K562 (cell line): ENCODE measurements at regions not wholly inside any gene's neighbourhood (a gene's known extent, or its start where the extent isn't known, plus 50 kb on each side); places are given as distances from the start of the nearest gene placed in this dataset.

Experiments
- ATAC-seq: fragments of 200-7000 bp; cut with Tn5 transposase; 3 replicates; pipeline ENCODE4 v1.9.1; 2020; ENCODE audit warnings: moderate library complexity
- BruUV-seq: library from RNA; stranded (reverse); fragments of 400-500 nt; replicated peaks from 2 replicates; lab custom pipeline; 2021; lab: Mats Ljungman, UMichigan
- CTCF ChIA-PET: fragments of 300-600 bp; formaldehyde crosslinking; extraction: SDS; loops from one replicate; lab custom pipeline; 2021; ENCODE audit warnings: low intra/inter-chr PET ratio; lab: Yijun Ruan, JAX
- POLR2A ChIA-PET: fragments of 300-600, 350-650 bp; sonication (Branson Sonifier 250); formaldehyde crosslinking; extraction: SDS; loops from one replicate; lab custom pipeline; 2021; ENCODE audit warnings: antibody characterized with exemption, inconsistent platforms; lab: Yijun Ruan, JAX
- DNase-seq, 4 experiments: peaks; one replicate each; pipeline versions ENCODE4 v3.0.0 to v3.0.0-alpha.2; 2011 to 2018; ENCODE audit warnings: low spot score in 3 of 4, mixed read lengths in 3 of 4; ENCODE audit errors: extremely low read depth in 1 of 4
- FAIRE-seq: peaks from 2 replicates; lab custom pipeline; 2011; peaks lifted over from hg19 to GRCh38; lab: Jason Lieb, UNC
- H2AFZ ChIP-seq: 2 replicates; pipeline ENCODE4 v1.6.0; 2011; ENCODE audit warnings: low read depth, low read length, control low read depth, inconsistent platforms
- H3K27ac ChIP-seq: fragments of 200-600 bp; 3 replicates; pipeline ENCODE4 v1.8.0; 2011; ENCODE audit warnings: low read depth, mild to moderate bottlenecking, control low read depth, inconsistent platforms, low read length, moderate library complexity, mixed read lengths; ENCODE audit errors: extremely low read depth
- H3K27me3 ChIP-seq, 2 experiments: fragments of 300-600 bp in 1 of 2; 2 replicates in 1 of 2; 3 replicates in 1 of 2; pipeline versions ENCODE4 v1.6.0 to v1.8.0; 2011; ENCODE audit warnings: inconsistent platforms in 2 of 2, low read length in 2 of 2, mild to moderate bottlenecking in 1 of 2, mixed read lengths in 1 of 2, moderate library complexity in 1 of 2; ENCODE audit not compliant: control insufficient read depth in 2 of 2, insufficient read depth in 2 of 2
- H3K36me3 ChIP-seq: fragments of 300-600 bp; 3 replicates; pipeline ENCODE4 v1.8.0; 2011; ENCODE audit warnings: mild to moderate bottlenecking, low read length, inconsistent platforms; ENCODE audit not compliant: control insufficient read depth, insufficient read depth
- H3K4me1 ChIP-seq, 2 experiments: fragments of 200-600 bp in 1 of 2; replicated peaks in 1 of 2; 2 replicates in 1 of 2; 3 replicates in 1 of 2; pipeline versions ENCODE4 v1.5.1 to v1.8.0; 2011; ENCODE audit warnings: inconsistent platforms in 2 of 2, low read length in 2 of 2, mild to moderate bottlenecking in 1 of 2, mixed read lengths in 1 of 2, moderate library complexity in 1 of 2; ENCODE audit not compliant: control insufficient read depth in 2 of 2, insufficient read depth in 2 of 2
- H3K4me2 ChIP-seq: 2 replicates; pipeline ENCODE4 v1.6.1; 2011; ENCODE audit warnings: low read length, control low read depth, inconsistent platforms, mixed read lengths; ENCODE audit not compliant: insufficient read depth
- H3K4me3 ChIP-seq: fragments of 200-600 bp; sonication (generic), shearing (Covaris generic); 2 replicates; pipeline ENCODE4 v1.5.1; 2016; ENCODE audit warnings: control low read depth, inconsistent platforms
- H3K79me2 ChIP-seq: fragments of 200-600 bp; 3 replicates; pipeline ENCODE4 v1.8.0; 2011; ENCODE audit warnings: low read length, inconsistent platforms; ENCODE audit not compliant: control insufficient read depth, insufficient read depth
- H3K9ac ChIP-seq, 2 experiments: 2 replicates each; pipeline versions ENCODE4 v1.6.0 to v1.6.1; 2011; ENCODE audit warnings: low read depth in 2 of 2, low read length in 2 of 2, control low read depth in 1 of 2, inconsistent platforms in 1 of 2, mild to moderate bottlenecking in 1 of 2, mixed read lengths in 1 of 2; ENCODE audit not compliant: insufficient read depth in 1 of 2
- H3K9me1 ChIP-seq: one replicate; pipeline ENCODE4 v1.6.0; 2011; ENCODE audit warnings: inconsistent platforms, mild to moderate bottlenecking, low read length, moderate library complexity; ENCODE audit not compliant: control insufficient read depth, insufficient read depth
- H3K9me3 ChIP-seq: replicated peaks from 2 replicates; pipeline ENCODE4 v1.5.1; 2011; ENCODE audit warnings: low read depth, low read length, inconsistent platforms; ENCODE audit not compliant: control insufficient read depth, insufficient read depth
- H4K20me1 ChIP-seq: replicated peaks from 2 replicates; pipeline ENCODE4 v1.6.1; 2011; ENCODE audit warnings: low read length, inconsistent platforms, mixed read lengths; ENCODE audit not compliant: control insufficient read depth, insufficient read depth
- CTBP1 ChIP-seq: fragments of 450-650 bp; IDR thresholded peaks from 2 replicates; pipeline ENCODE4 v1.6.1; 2016; ENCODE audit warnings: borderline replicate concordance
- EGR1 ChIP-seq: fragments of 450-650 bp; conservative IDR thresholded peaks from 2 replicates; pipeline ENCODE4 v1.6.1; 2017; ENCODE audit warnings: mild to moderate bottlenecking
- ELK3 ChIP-seq: fragments of 450-650 bp; formaldehyde crosslinking; IDR thresholded peaks from 2 replicates; pipeline ENCODE4 v1.4.0; 2020; ENCODE audit warnings: mild to moderate bottlenecking
- SRSF7 ChIP-seq: fragments of 200-400 bp; formaldehyde crosslinking; optimal IDR thresholded peaks from 2 replicates; pipeline ENCODE3; 2017; ENCODE audit warnings: mild to moderate bottlenecking, low read depth, low read length
- ZBTB5 ChIP-seq: fragments of 450-650 bp; IDR thresholded peaks from 2 replicates; pipeline ENCODE4 v1.6.1; 2017; ENCODE audit warnings: antibody characterized with exemption
- ZC3H11A ChIP-seq: IDR thresholded peaks from 2 replicates; pipeline ENCODE4 v1.6.1; 2012; ENCODE audit warnings: low read depth, low read length, improper control_type of control experiment
- ZNF224 ChIP-seq: sonication (generic); formaldehyde crosslinking; IDR thresholded peaks from 2 replicates; pipeline ENCODE4 v1.8.0; 2022; ENCODE audit warnings: mild to moderate bottlenecking, missing genetic modification reagents
- ZNF644 ChIP-seq: fragments of 200-800 bp; sonication (Bioruptor generic); IDR thresholded peaks from 2 replicates; pipeline ENCODE4 v1.6.1; 2016; ENCODE audit warnings: low read depth, missing genetic modification characterization, missing compliant biosample characterization
- WGBS: fragments of 100-300 bp; shearing (Covaris generic); methylation state at CpG from one replicate; pipeline ENCODE4 v1.1.6; 2016; ENCODE audit warnings: low coverage, mixed read lengths; ENCODE audit not compliant: insufficient coverage; ENCODE audit errors: missing lambda C conversion rate; 5-methylcytosine and 5-hydroxymethylcytosine counted together
- in situ Hi-C: fragments of 300-500 bp; cut with MboI; formaldehyde crosslinking; loops from 4 replicates; pipeline ENCODE4 v1.15.0; 2018; ENCODE audit warnings: inconsistent platforms, mixed read lengths
- intact Hi-C: fragments of 100-400 bp; cut with micrococcal nuclease; formaldehyde crosslinking; loops from 2 replicates; pipeline ENCODE4 v1.14.2; 2022
- TF ChIP-seq, protein P1 (sequence below): fragments of 450-650 bp; IDR thresholded peaks from 2 replicates; pipeline ENCODE4 v1.6.1; 2016; ENCODE audit warnings: mild to moderate bottlenecking
- TF ChIP-seq, protein P2 (sequence below), 2 experiments: IDR thresholded peaks in 1 of 2; conservative IDR thresholded peaks in 1 of 2; 2 replicates each; pipeline ENCODE4 v1.6.1; 2016; ENCODE audit warnings: low read depth in 2 of 2, mild to moderate bottlenecking in 1 of 2, missing compliant biosample characterization in 1 of 2, missing genetic modification characterization in 1 of 2, moderate library complexity in 1 of 2

GRCh38 chr15:31437686-31438085 is 111.1 kb downstream of the KLF13 start:
- no peaks in the 10 kb centered on the region for H3K36me3 ChIP-seq
- no peak overlapping the region for H2AFZ ChIP-seq
- no peak overlapping the region for H3K4me2 ChIP-seq
- in situ Hi-C loops (loop anchor here (5.0 kb wide), 2 partner anchors 50 to 240 kb away; no protein-coding TSS in a partner anchor), intact Hi-C loops (loop anchor here (5.0 to 10.0 kb wide), 2 partner anchors 50 to 537 kb away; no protein-coding TSS in a partner anchor)
- no peaks in the 10 kb centered on the region for H3K9me1 ChIP-seq
- DNase-seq (no peak), FAIRE-seq (no peak), ATAC-seq (no peak)
- TF ChIP-seq, protein P1, sequence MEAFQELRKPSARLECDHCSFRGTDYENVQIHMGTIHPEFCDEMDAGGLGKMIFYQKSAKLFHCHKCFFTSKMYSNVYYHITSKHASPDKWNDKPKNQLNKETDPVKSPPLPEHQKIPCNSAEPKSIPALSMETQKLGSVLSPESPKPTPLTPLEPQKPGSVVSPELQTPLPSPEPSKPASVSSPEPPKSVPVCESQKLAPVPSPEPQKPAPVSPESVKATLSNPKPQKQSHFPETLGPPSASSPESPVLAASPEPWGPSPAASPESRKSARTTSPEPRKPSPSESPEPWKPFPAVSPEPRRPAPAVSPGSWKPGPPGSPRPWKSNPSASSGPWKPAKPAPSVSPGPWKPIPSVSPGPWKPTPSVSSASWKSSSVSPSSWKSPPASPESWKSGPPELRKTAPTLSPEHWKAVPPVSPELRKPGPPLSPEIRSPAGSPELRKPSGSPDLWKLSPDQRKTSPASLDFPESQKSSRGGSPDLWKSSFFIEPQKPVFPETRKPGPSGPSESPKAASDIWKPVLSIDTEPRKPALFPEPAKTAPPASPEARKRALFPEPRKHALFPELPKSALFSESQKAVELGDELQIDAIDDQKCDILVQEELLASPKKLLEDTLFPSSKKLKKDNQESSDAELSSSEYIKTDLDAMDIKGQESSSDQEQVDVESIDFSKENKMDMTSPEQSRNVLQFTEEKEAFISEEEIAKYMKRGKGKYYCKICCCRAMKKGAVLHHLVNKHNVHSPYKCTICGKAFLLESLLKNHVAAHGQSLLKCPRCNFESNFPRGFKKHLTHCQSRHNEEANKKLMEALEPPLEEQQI: no peak
- TF ChIP-seq CTBP1 (no peak), ZNF224 (no peak), SRSF7 (no peak), ZNF644 (tag) (no peak), ZBTB5 (no peak), EGR1 (no peak), ELK3 (CRISPR knock-in tag) (no peak), ZC3H11A (no peak)
- TF ChIP-seq, protein P2, sequence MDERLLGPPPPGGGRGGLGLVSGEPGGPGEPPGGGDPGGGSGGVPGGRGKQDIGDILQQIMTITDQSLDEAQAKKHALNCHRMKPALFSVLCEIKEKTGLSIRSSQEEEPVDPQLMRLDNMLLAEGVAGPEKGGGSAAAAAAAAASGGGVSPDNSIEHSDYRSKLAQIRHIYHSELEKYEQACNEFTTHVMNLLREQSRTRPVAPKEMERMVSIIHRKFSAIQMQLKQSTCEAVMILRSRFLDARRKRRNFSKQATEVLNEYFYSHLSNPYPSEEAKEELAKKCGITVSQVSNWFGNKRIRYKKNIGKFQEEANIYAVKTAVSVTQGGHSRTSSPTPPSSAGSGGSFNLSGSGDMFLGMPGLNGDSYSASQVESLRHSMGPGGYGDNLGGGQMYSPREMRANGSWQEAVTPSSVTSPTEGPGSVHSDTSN (CRISPR knock-in tag; IDR thresholded peaks at IDR 0.05; ENCODE audit: low read depth): no peak
- TF ChIP-seq, protein P2 (tag; conservative IDR thresholded peaks at IDR 0.05; ENCODE audit: low read depth): no peak
- no peaks in the 10 kb centered on the region; the same call in 1 of the 2 replicates for H4K20me1 ChIP-seq
- CTCF ChIA-PET: no interaction called here
- no peak overlapping the region for H3K4me3 ChIP-seq
- POLR2A ChIA-PET: no interaction called here
- no peaks in the 10 kb centered on the region for H3K9me3 ChIP-seq
- H3K27me3 ChIP-seq: peaks cover 12 to 36% of the 10 kb centered on the region in 2 experiments; a peak in 4 of 5 replicates
- no peak overlapping the region for H3K9ac ChIP-seq
- H3K4me1 ChIP-seq: peaks cover 5 to 17% of the 10 kb centered on the region in 2 experiments; a peak in 4 of 5 replicates
- BruUV-seq: no TSS peak
- H3K27ac ChIP-seq: no peak overlapping the region
- WGBS: 7% methylated on average over 5 of the region's 6 CpGs
- no peaks in the 10 kb centered on the region for H3K79me2 ChIP-seq
